RWPE1 (cell line): ENCODE measurements at regions not wholly inside any gene's neighbourhood (a gene's known extent, or its start where the extent isn't known, plus 50 kb on each side); places are given as distances from the start of the nearest gene placed in this dataset.
"Not testable (repeated sequence)": the region's sequence is repeated elsewhere in the genome, so short reads cannot be mapped to it uniquely, and the experiment has no call there.

Source experiments
- CTCF ChIA-PET: fragments of 350-600 bp; sonication (Branson Sonifier 250); formaldehyde crosslinking; extraction: SDS; loops from one replicate; lab custom pipeline; 2021; lab: Yijun Ruan, JAX
- POLR2A ChIA-PET: fragments of 400-600 bp; formaldehyde crosslinking; extraction: SDS; loops from one replicate; lab custom pipeline; 2020; ENCODE audit warnings: antibody characterized with exemption; ENCODE audit not compliant: low non-redundant PET; lab: Yijun Ruan, JAX
- DNase-seq: peaks from one replicate; pipeline ENCODE4 v3.0.0; 2012; ENCODE audit warnings: low spot score
- H3K27ac ChIP-seq: fragments of 450-650 bp; 2 replicates; pipeline ENCODE4 v1.5.1; 2017
- CTCF ChIP-seq: fragments of 450-650 bp; conservative IDR thresholded peaks from 2 replicates; pipeline ENCODE4 v1.5.1; 2017; ENCODE audit warnings: low read depth, mild to moderate bottlenecking

GRCh38 chr5:156052656-156053055, 274.3 kb upstream of the SGCD start:
- no peak for TF ChIP-seq CTCF
- no peak overlapping the region for H3K27ac ChIP-seq
- DNase-seq, result no peak
- CTCF ChIA-PET, result no interaction called here
- POLR2A ChIA-PET, result no interaction called here

GRCh38 chr5:156053056-156053455, 273.9 kb upstream of the SGCD start:
- no peak overlapping the region for H3K27ac ChIP-seq
- DNase-seq, result no peak
- CTCF ChIA-PET, result interaction anchor here (0.6 kb wide), 1 partner anchor 825 kb away, joined by 3 read pairs; no protein-coding TSS in a partner anchor
- POLR2A ChIA-PET, result no interaction called here
- no peak for TF ChIP-seq CTCF

GRCh38 chr5:156076912-156077311, 250.1 kb upstream of the SGCD start:
- no peak overlapping the region for H3K27ac ChIP-seq
- ChIA-PET CTCF (no interaction called here), POLR2A (no interaction called here)
- TF ChIP-seq CTCF, result no peak
- no peak for DNase-seq

GRCh38 chr5:156087577-156088110, 239.3 kb upstream of the SGCD start:
- CTCF ChIA-PET, result no interaction called here
- no peak for TF ChIP-seq CTCF
- POLR2A ChIA-PET, result no interaction called here
- H3K27ac ChIP-seq, result no peak overlapping the region
- DNase-seq, result no peak

- H3K27ac ChIP-seq, DNase-seq, POLR2A ChIA-PET: not testable (repeated sequence)
- CTCF ChIA-PET, result interaction anchor here (0.6 kb wide), 1 partner anchor 113 kb away, joined by 3 read pairs; no protein-coding TSS in a partner anchor
Measured at GRCh38 chr5:156089955-156090940, 236.7 kb upstream of the SGCD start.

GRCh38 chr5:156093024-156093423, 233.9 kb upstream of the SGCD start:
- ChIA-PET CTCF (no interaction called here), POLR2A (no interaction called here)
- DNase-seq, result no peak
- H3K27ac ChIP-seq, result no peak overlapping the region
- TF ChIP-seq CTCF, result no peak

- TF ChIP-seq CTCF, result no peak
- ChIA-PET CTCF (no interaction called here), POLR2A (no interaction called here)
- H3K27ac ChIP-seq, result no peak overlapping the region
- no peak for DNase-seq
Measured at GRCh38 chr5:156094001-156094400, 233.0 kb upstream of the SGCD start.
